Endothelial cell of umbilical vein (primary cell): ENCODE measurements at regions not wholly inside any gene's neighbourhood (a gene's known extent, or its start where the extent isn't known, plus 50 kb on each side); places are given as distances from the start of the nearest gene placed in this dataset.

Source experiments
- BruUV-seq: library from RNA; stranded (reverse); fragments of 400-500 nt; replicated peaks from 2 replicates; lab custom pipeline; 2021; lab: Mats Ljungman, UMichigan
- CTCF ChIA-PET: fragments of 300-600, 350-600 bp; sonication (Branson Sonifier 250); formaldehyde crosslinking; loops from one replicate; lab custom pipeline; 2021; ENCODE audit warnings: antibody characterized with exemption, inconsistent platforms; lab: Charles Lee
- POLR2A ChIA-PET: fragments of 300-600, 350-600 bp; sonication (Branson Sonifier 250); formaldehyde crosslinking; loops from one replicate; lab custom pipeline; 2021; ENCODE audit warnings: antibody characterized with exemption, inconsistent platforms; lab: Charles Lee
- DNase-seq: peaks from one replicate; pipeline ENCODE4 v3.0.0-alpha.2; 2011; ENCODE audit warnings: low read depth, low spot score
- FAIRE-seq: peaks from 2 replicates; lab custom pipeline; 2011; peaks lifted over from hg19 to GRCh38; lab: Jason Lieb, UNC
- H2AFZ ChIP-seq: 2 replicates; pipeline ENCODE4 v1.6.0; 2012; ENCODE audit warnings: low read depth, low read length, control low read depth, inconsistent platforms
- H3K27ac ChIP-seq: 2 replicates; pipeline ENCODE4 v1.5.1; 2011; ENCODE audit warnings: low read depth, mild to moderate bottlenecking, control low read depth, low read length, moderate library complexity; ENCODE audit not compliant: insufficient read depth
- H3K27me3 ChIP-seq, 2 experiments: 2 replicates each; pipeline versions ENCODE4 v1.6.0 to v1.6.1; 2011; ENCODE audit warnings: low read length in 2 of 2, mixed read lengths in 1 of 2; ENCODE audit not compliant: control insufficient read depth in 2 of 2, insufficient read depth in 2 of 2
- H3K36me3 ChIP-seq, 2 experiments: 2 replicates in 1 of 2; 3 replicates in 1 of 2; pipeline ENCODE4 v1.5.1; 2011; ENCODE audit warnings: low read length in 2 of 2, mild to moderate bottlenecking in 1 of 2, moderate library complexity in 1 of 2; ENCODE audit not compliant: control insufficient read depth in 2 of 2, insufficient read depth in 2 of 2; ENCODE audit errors: extremely low read depth in 1 of 2
- H3K4me1 ChIP-seq: 3 replicates; pipeline ENCODE4 v1.5.1; 2011; ENCODE audit warnings: mild to moderate bottlenecking, low read length; ENCODE audit not compliant: control insufficient read depth, insufficient read depth; ENCODE audit errors: extremely low read depth
- H3K4me2 ChIP-seq: 2 replicates; pipeline ENCODE4 v1.6.1; 2011; ENCODE audit warnings: low read length, control low read depth, mixed read lengths; ENCODE audit not compliant: insufficient read depth
- H3K4me3 ChIP-seq, 3 experiments: fragments of 200-600 bp in 1 of 3; sonication (generic), shearing (Covaris generic) in 1 of 3; replicated peaks in 1 of 3; 2 replicates each; pipeline ENCODE4 v1.5.1; 2011 to 2016; ENCODE audit warnings: control low read depth in 3 of 3, low read length in 3 of 3, mild to moderate bottlenecking in 2 of 3, inconsistent platforms in 1 of 3, low read depth in 1 of 3, moderate library complexity in 1 of 3; ENCODE audit not compliant: insufficient read depth in 1 of 3
- H3K79me2 ChIP-seq: 2 replicates; pipeline ENCODE4 v1.6.0; 2012; ENCODE audit warnings: low read length, inconsistent platforms; ENCODE audit not compliant: control insufficient read depth, insufficient read depth
- H3K9ac ChIP-seq: replicated peaks from 2 replicates; pipeline ENCODE3; 2011; ENCODE audit warnings: low read length, control low read depth; ENCODE audit not compliant: insufficient read depth; ENCODE audit errors: extremely low read depth
- H3K9me1 ChIP-seq: replicated peaks from 3 replicates; pipeline ENCODE4 v1.6.0; 2011; ENCODE audit warnings: mild to moderate bottlenecking, low read length; ENCODE audit not compliant: control insufficient read depth, insufficient read depth; ENCODE audit errors: extremely low read depth
- H3K9me3 ChIP-seq: replicated peaks from 2 replicates; pipeline ENCODE4 v1.5.1; 2012; ENCODE audit warnings: low read length, inconsistent platforms; ENCODE audit not compliant: control insufficient read depth, insufficient read depth
- H4K20me1 ChIP-seq: replicated peaks from 2 replicates; pipeline ENCODE3; 2011; ENCODE audit warnings: mild to moderate bottlenecking, low read length; ENCODE audit not compliant: control insufficient read depth, insufficient read depth; ENCODE audit errors: extremely low read depth
- EZH2 ChIP-seq: IDR thresholded peaks from 2 replicates; pipeline ENCODE4 v1.6.1; 2012; ENCODE audit warnings: borderline replicate concordance, low read depth, mild to moderate bottlenecking, moderate library complexity, low read length, inconsistent platforms; ENCODE audit not compliant: severe bottlenecking
- FOS ChIP-seq: IDR thresholded peaks from 2 replicates; pipeline ENCODE4 v1.6.1; 2011; ENCODE audit warnings: mild to moderate bottlenecking, low read length, moderate library complexity, borderline replicate concordance; ENCODE audit not compliant: insufficient read depth
- JUN ChIP-seq: IDR thresholded peaks from 2 replicates; pipeline ENCODE4 v1.6.1; 2011; ENCODE audit warnings: borderline replicate concordance, low read depth; ENCODE audit not compliant: insufficient read length, insufficient read depth
- MYC ChIP-seq: IDR thresholded peaks from one replicate; pipeline ENCODE4 v1.6.1; 2011; ENCODE audit warnings: mild to moderate bottlenecking, low read depth, low read length
- POLR2A ChIP-seq: IDR thresholded peaks from 2 replicates; pipeline ENCODE4 v1.6.1; 2012; ENCODE audit warnings: low read depth, mild to moderate bottlenecking, control low read depth, low read length
- POLR2AphosphoS5 ChIP-seq: IDR thresholded peaks from 2 replicates; pipeline ENCODE4 v1.6.1; 2012; ENCODE audit warnings: low read depth, mild to moderate bottlenecking, control low read depth, low read length, moderate library complexity; ENCODE audit not compliant: insufficient read depth
- dilution Hi-C: fragments of 300-500 bp; cut with MboI; formaldehyde crosslinking; loops from one replicate; pipeline ENCODE4 v1.15.0; 2019; ENCODE audit warnings: low sequenced_read_pairs; ENCODE audit not compliant: extremely low pct_ligation_motif_present
- intact Hi-C: fragments of 100-400 bp; cut with micrococcal nuclease; formaldehyde crosslinking; loops from one replicate; pipeline ENCODE4 v1.10.0; 2022
- TF ChIP-seq, protein P1 (sequence below): IDR thresholded peaks from 2 replicates; pipeline ENCODE4 v1.6.1; 2011; ENCODE audit not compliant: insufficient read depth, insufficient read length
- TF ChIP-seq, protein P2 (sequence below), 2 donors: IDR thresholded peaks; 1 replicate in 1 of 2; 2 replicates in 1 of 2; pipeline ENCODE4 v1.5.1; 2011; ENCODE audit warnings: low read length in 2 of 2, mild to moderate bottlenecking in 2 of 2, moderate library complexity in 2 of 2, control low read depth in 1 of 2, inconsistent platforms in 1 of 2, low read depth in 1 of 2; ENCODE audit not compliant: insufficient read depth in 1 of 2; ENCODE audit errors: extremely low read depth in 1 of 2

DNA sequence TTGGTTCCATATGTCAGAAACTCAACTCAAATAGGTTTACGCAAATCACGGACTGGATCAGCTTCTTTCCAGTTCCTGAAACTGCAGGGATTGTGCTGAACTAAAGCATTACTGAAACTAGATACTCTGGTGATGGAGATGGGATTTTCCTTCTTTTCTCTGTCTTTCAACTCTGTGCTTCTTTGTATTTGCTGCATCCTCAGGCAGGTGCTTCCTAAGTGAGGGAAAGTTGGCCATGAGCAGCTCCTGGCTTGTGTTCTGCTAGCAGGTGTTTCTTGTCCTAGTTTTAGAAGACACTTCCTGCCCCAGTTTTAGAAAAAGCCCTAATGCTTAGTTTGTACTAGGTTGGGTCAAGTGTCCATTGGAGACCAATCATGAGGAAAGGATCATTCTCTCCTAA lies 86.7 kb upstream of the USP24 start:
- H3K4me2 ChIP-seq = no peak overlapping the region
- dilution Hi-C loops (no loop called here), intact Hi-C loops (no loop called here)
- ChIA-PET POLR2A (no interaction called here), CTCF (interaction anchor here (1.4 to 2.6 kb wide), 2 partner anchors 9 to 35 kb away, joined by 5 to 20 read pairs; no protein-coding TSS in a partner anchor)
- no peak overlapping the region for H3K9ac ChIP-seq
- no peaks in the 10 kb centered on the region for H3K9me1 ChIP-seq
- BruUV-seq = no TSS peak
- no peak for FAIRE-seq
- no peaks in the 10 kb centered on the region for H3K36me3 ChIP-seq
- no peak for DNase-seq
- H3K27ac ChIP-seq = no peak overlapping the region
- TF ChIP-seq, protein P1, sequence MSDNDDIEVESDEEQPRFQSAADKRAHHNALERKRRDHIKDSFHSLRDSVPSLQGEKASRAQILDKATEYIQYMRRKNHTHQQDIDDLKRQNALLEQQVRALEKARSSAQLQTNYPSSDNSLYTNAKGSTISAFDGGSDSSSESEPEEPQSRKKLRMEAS = no peak
- TF ChIP-seq, protein P2, sequence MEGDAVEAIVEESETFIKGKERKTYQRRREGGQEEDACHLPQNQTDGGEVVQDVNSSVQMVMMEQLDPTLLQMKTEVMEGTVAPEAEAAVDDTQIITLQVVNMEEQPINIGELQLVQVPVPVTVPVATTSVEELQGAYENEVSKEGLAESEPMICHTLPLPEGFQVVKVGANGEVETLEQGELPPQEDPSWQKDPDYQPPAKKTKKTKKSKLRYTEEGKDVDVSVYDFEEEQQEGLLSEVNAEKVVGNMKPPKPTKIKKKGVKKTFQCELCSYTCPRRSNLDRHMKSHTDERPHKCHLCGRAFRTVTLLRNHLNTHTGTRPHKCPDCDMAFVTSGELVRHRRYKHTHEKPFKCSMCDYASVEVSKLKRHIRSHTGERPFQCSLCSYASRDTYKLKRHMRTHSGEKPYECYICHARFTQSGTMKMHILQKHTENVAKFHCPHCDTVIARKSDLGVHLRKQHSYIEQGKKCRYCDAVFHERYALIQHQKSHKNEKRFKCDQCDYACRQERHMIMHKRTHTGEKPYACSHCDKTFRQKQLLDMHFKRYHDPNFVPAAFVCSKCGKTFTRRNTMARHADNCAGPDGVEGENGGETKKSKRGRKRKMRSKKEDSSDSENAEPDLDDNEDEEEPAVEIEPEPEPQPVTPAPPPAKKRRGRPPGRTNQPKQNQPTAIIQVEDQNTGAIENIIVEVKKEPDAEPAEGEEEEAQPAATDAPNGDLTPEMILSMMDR (IDR thresholded peaks at IDR 0.05; ENCODE audit: extremely low read depth in 1 of 2, insufficient read depth in 1 of 2, low read depth in 1 of 2, low read length in 2 of 2) = no peak
- TF ChIP-seq POLR2AphosphoS5 = no peak
- no peak for TF ChIP-seq POLR2A
- no peak for TF ChIP-seq JUN
- no peak for TF ChIP-seq MYC
- TF ChIP-seq EZH2 = no peak
- no peak for TF ChIP-seq FOS
- H2AFZ ChIP-seq = no peak overlapping the region
- H3K27me3 ChIP-seq = no peaks in the 10 kb centered on the region
- no peaks in the 10 kb centered on the region for H3K4me1 ChIP-seq
- H3K79me2 ChIP-seq = no peaks in the 10 kb centered on the region
- no peak overlapping the region for H3K4me3 ChIP-seq
- H4K20me1 ChIP-seq = no peaks in the 10 kb centered on the region
- H3K9me3 ChIP-seq = no peaks in the 10 kb centered on the region
